HCT116 (cell line): ENCODE measurements at regions not wholly inside any gene's neighbourhood (a gene's known extent, or its start where the extent isn't known, plus 50 kb on each side); places are given as distances from the start of the nearest gene placed in this dataset.

Experiments used
- CBX3 ChIP-seq: IDR thresholded peaks from 2 replicates; pipeline ENCODE4 v1.6.1; 2012; ENCODE audit warnings: low read depth
- CEBPB ChIP-seq: IDR thresholded peaks from 2 replicates; pipeline ENCODE4 v1.6.1; 2012; ENCODE audit warnings: low read depth
- CTCF ChIP-seq, 3 experiments: fragments of 200-600 bp in 1 of 3; sonication (generic) in 1 of 3; IDR thresholded peaks in 2 of 3; conservative IDR thresholded peaks in 1 of 3; 2 replicates each; pipeline ENCODE4 v1.5.1; 2012 to 2017; ENCODE audit warnings: low read depth in 2 of 3, low read length in 2 of 3, antibody characterized with exemption in 1 of 3, borderline replicate concordance in 1 of 3, control low read depth in 1 of 3, mild to moderate bottlenecking in 1 of 3, mixed read lengths in 1 of 3, mixed run types in 1 of 3, moderate library complexity in 1 of 3; ENCODE audit not compliant: insufficient read depth in 1 of 3
- FOSL1 ChIP-seq: IDR thresholded peaks from 2 replicates; pipeline ENCODE4 v1.6.1; 2012; ENCODE audit warnings: low read depth
- POLR2A ChIP-seq: IDR thresholded peaks from 2 replicates; pipeline ENCODE4 v1.7.0; 2011; ENCODE audit warnings: borderline replicate concordance; ENCODE audit not compliant: insufficient read depth, insufficient read length; ENCODE audit errors: extremely low read depth
- POLR2AphosphoS5 ChIP-seq: IDR thresholded peaks from 2 replicates; pipeline ENCODE4 v1.6.1; 2011; ENCODE audit warnings: mild to moderate bottlenecking, low read depth, low read length, moderate library complexity
- REST ChIP-seq: IDR thresholded peaks from 2 replicates; pipeline ENCODE4 v1.6.1; 2012; ENCODE audit warnings: low read depth
- SIN3A ChIP-seq: IDR thresholded peaks from 2 replicates; pipeline ENCODE4 v1.6.1; 2012; ENCODE audit warnings: low read depth
- SP1 ChIP-seq: IDR thresholded peaks from 2 replicates; pipeline ENCODE4 v1.6.1; 2012; ENCODE audit warnings: low read depth
- SRF ChIP-seq: IDR thresholded peaks from 2 replicates; pipeline ENCODE4 v1.6.1; 2012; ENCODE audit warnings: low read depth
- TCF7L2 ChIP-seq: IDR thresholded peaks from 2 replicates; pipeline ENCODE4 v1.7.0; 2011; ENCODE audit warnings: borderline replicate concordance, inconsistent platforms; ENCODE audit not compliant: insufficient read depth, insufficient read length; ENCODE audit errors: extremely low read depth
- ZNF274 ChIP-seq: fragments of 200-500 bp; sonication (Bioruptor generic); IDR thresholded peaks from 2 replicates; pipeline ENCODE4 v1.6.1; 2014; ENCODE audit warnings: mild to moderate bottlenecking, low read depth, low read length, inconsistent platforms

- TF ChIP-seq POLR2A (no peak), SP1 (no peak), REST (no peak), POLR2AphosphoS5 (no peak), ZNF274 (no peak), TCF7L2 (no peak), CTCF (IDR thresholded peaks at IDR 0.05 in 2 of 3, conservative IDR thresholded peaks at IDR 0.05 in 1 of 3; ENCODE audit: borderline replicate concordance in 1 of 3, insufficient read depth in 1 of 3, low read depth in 2 of 3, low read length in 2 of 3) (no peak), CBX3 (no peak), SRF (no peak), CEBPB (no peak), SIN3A (no peak), FOSL1 (no peak)
Measured at GRCh38 chr18:61953161-61953560, 60.4 kb upstream of the RNF152 start.
